GM19351 (cell line): ENCODE measurements at regions not wholly inside any gene's neighbourhood (a gene's known extent, or its start where the extent isn't known, plus 50 kb on each side); places are given as distances from the start of the nearest gene placed in this dataset.
"Not testable (repeated sequence)": the region's sequence is repeated elsewhere in the genome, so short reads cannot be mapped to it uniquely, and the experiment has no call there.

Experiments used
- ATAC-seq: cut with Tn5 transposase; IDR thresholded peaks from one replicate; pipeline ENCODE4 v1.9.1; 2021; ENCODE audit warnings: mild to moderate bottlenecking, moderate library complexity; ENCODE audit not compliant: unreplicated experiment

DNA sequence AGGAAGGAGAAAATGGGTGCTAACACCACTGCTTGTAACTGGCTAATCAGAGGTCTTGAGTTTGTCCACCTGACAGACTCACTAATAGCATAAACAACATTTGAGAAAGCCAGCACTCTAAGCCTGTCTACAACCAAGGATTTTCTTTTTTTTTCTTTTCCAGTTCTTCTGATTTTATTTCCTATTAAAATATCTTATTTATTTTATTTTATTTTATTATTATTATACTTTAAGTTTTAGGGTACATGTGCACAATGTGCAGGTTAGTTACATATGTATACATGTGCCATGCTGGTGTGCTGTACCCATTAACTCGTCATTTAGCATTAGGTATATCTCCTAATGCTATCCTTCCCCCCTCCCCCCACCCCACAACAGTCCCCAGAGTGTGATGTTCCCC, 888.6 kb upstream of the ARRDC3 start:
- not testable (repeated sequence) for ATAC-seq

DNA sequence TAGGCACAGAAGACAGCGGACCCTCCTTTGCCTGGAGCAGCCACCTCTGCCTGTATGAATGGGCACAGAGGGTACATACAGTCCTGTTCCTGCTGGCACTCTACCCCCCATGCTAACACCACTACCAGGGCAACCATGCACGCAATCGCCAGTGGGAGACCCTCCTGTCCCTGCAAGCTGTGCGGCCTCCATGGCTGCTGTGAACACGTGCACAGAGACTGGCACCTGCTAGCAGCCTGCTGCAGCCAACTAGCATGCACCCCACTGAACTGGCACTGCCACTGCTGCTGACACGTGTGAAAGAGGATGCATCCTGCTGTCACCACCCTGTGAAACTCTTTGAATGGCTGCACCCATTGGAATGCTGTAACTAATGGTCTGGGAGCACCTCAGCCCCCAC, 885.2 kb upstream of the ARRDC3 start:
- ATAC-seq = no peak

DNA sequence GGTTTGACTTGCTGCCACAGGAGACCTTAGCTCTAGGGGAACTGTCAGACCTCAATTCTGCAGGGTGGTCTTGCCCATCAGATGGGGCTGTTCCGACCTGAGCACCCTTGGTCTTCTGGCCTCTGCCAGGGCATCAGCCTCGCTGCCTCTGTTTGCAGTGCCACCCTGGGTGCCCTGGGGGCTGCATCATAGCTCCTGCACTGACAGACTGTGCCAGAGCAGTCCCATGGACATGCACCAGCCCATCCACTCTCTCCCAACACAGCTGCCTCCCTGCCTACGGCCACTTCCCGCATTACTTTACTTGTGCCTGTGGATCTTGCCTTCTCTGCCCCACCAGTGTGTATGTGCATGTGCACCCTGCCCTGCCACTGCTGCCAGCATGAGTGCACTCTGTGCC, 884.7 kb upstream of the ARRDC3 start:
- no peak for ATAC-seq

DNA sequence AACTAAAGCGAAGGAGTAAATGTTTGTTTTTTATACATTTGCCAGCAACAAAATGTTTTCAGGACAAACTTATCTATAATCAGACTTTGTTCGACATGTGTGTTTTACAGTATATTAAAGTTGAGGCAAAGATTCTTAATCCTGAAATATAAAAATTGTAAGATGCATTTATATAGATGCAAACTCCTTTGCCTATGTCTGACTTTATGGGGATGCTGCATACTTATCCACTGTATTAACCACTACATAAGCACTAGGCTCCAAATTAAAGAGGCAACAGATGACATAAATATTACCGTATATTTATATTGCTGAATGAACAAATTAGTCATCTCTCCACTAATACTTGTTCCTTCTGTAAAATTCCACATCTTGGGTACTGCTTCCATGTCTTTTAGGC, 882.7 kb upstream of the ARRDC3 start:
- ATAC-seq = no peak

GRCh38 chr5:92255605-92256004, 872.5 kb upstream of the ARRDC3 start:
- ATAC-seq = not testable (repeated sequence)

- ATAC-seq = no peak
Observed at GRCh38 chr5:92248518-92248917, 865.4 kb upstream of the ARRDC3 start.

DNA sequence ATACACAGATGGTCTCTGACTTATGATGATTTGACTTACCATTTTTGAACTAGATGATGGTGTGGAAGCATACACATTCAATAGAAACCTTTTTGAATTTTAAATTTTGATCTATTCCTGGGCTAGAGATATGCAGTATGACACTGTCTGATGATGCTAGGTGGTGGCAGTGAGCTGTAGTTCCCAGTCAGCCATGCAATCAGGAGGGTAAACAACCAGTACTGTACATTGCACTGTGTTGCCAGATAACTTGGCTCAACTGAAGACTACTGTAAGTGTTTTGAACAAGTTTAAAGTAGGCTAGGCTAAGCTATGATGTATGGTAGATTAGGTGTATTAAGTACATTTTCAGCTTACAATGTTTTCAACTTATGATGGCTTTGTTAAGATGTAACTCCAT, 859.1 kb upstream of the ARRDC3 start:
- ATAC-seq = no peak

- ATAC-seq = no peak
Observed at GRCh38 chr5:92237896-92238295, 854.8 kb upstream of the ARRDC3 start.

DNA sequence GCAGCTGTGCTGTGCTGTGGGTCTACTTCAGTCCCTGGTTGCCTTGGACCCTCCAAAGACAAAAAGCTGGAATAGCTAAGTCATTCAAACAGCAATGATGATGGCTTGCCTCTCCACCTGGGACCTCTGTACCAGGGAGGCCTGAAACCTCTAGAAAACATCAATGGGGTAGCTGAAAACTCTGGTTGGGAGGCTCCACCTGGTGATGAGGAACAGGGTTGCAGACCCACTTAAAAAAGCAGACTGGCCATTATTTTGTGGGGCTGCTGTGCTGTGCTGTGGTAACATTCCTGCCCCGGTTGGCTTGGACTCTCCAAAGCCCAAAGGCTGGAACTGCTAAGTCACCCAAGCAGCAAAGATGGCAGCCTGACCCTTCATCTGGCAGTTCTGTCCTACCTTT, 839.3 kb upstream of the ARRDC3 start:
- ATAC-seq = no peak

DNA sequence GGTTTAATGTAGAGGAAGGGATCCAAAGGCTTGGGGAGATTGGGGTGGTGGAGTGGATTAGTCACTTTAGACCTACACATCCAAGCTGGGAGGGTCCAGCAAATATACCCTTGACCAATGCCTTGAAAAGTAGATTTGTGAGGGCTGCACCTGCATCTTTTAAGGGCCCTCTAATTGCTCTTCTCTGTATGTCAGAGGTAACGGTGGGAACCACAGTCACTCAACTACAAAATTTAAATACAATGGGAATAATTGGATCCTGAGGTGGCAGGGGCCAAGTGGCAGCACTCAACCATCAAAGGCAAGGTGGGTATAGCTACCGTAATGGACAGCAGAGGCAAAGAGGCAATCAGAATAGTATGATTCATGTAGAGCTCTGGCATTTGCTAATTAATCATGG, 833.7 kb upstream of the ARRDC3 start:
- ATAC-seq = not testable (repeated sequence)

DNA sequence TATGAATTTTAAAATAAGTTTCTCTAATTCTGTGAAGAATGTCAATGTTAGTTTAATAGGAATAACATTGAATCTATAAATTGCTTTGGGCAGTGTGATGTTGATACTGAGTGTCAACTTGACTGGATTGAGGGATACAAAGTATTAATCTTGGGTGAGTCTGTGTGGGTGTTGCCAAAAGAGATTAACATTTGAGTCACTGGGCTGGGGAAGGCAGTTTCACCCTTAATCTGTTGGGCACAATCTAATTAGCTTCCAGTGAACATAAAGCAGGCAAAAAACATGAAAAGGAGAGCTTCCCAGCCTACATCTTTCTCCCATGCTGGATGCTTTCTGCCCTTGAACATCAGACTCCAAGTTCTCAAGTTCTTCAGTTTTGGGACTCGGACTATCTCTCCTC, 832.0 kb upstream of the ARRDC3 start:
- ATAC-seq = no peak

DNA sequence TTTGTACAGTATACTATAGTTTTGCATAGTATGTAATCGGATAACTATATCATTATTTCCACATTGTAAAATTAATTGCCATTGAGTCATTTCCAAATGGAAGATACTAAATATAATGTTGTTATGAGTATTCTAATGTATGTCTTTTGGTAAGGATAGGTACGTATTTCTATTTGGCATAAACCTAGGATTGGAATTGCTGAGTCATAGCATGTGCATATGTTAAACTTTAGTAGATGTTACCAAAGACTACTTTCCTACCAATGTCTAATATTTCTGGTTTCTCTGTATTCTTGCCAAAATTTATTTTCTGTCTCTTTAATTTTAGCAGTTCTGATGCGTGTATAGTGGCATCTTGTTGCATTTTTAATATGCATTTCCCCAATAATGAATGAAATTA, 825.1 kb upstream of the ARRDC3 start:
- ATAC-seq = no peak

- ATAC-seq = no peak
Observed at GRCh38 chr5:92207151-92207550, 824.0 kb upstream of the ARRDC3 start.

DNA sequence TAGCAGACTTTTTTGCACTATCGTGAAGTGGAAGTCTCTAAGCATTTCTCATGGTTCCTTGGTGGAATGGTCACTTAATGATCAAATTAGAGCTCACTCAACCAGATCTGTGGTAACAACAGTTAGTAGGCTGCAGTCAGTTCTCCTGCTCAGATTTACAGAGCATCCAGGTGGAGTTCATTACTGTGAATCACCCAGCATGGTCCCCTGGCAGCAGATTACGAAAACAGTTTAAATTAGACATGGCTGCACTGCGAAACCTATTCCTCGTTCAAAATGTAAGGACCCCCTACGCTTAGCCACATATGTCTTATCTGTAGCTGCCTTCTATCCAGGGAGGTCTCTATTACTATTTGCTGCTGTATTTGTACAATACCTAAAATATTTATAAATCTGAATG, 823.6 kb upstream of the ARRDC3 start:
- no peak for ATAC-seq

DNA sequence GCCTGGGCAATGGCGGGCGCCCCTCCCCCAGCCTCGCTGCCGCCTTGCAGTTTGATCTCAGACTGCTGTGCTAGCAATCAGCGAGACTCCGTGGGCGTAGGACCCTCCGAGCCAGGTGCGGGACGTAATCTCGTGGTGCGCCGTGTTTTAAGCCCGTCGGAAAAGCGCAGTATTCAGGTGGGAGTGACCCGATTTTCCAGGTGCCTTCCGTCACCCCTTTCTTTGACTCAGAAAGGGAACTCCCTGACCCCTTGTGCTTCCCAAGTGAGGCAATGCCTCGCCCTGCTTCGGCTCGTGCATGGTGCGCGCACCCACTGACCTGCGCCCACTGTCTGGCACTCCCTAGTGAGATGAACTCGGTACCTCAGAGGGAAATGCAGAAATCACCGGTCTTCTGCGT, 815.9 kb upstream of the ARRDC3 start:
- not testable (repeated sequence) for ATAC-seq

GRCh38 chr5:92181656-92182055, 798.5 kb upstream of the ARRDC3 start:
- ATAC-seq = no peak

GRCh38 chr5:92180391-92180790, 797.3 kb upstream of the ARRDC3 start:
- ATAC-seq = no peak

DNA sequence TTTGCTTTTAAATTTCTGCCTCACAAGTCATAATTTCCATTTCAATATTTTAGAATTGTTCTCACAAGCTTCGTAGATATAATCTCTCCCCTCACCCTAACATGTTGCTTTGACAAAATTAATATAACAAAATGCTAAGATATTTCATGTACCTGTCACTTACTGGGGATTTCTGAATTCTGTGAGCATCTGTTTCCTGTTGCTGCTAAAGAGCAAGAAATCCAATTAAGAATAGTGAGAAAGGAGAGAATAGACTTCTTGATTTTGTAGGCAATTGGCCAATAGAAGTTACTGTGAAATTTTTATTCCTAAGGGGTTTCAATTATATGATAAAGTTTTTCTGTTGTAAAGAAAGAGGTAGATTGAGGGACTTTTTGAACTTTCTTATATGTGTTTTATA, 796.5 kb upstream of the ARRDC3 start:
- no peak for ATAC-seq

- ATAC-seq = no peak
Observed at GRCh38 chr5:92177926-92178487, 794.9 kb upstream of the ARRDC3 start.

DNA sequence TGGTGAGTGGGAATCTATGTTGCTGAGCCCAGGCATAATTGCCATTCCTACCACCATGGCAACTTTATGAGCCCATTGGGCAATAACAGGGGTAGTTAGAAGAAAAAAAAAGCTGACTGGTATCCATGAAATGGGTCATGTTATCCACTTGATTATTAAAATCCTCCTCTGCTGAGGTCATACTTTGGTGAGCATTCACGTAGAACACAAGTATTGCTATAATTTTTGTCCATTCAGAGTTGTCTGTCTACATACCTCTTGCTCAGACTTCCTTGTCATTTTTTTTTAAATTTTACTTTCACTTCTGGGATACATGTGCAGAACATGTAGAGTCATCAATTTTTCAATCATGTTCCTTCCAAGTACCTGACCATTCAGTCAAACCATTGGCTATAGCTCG, 780.8 kb upstream of the ARRDC3 start:
- ATAC-seq = no peak

DNA sequence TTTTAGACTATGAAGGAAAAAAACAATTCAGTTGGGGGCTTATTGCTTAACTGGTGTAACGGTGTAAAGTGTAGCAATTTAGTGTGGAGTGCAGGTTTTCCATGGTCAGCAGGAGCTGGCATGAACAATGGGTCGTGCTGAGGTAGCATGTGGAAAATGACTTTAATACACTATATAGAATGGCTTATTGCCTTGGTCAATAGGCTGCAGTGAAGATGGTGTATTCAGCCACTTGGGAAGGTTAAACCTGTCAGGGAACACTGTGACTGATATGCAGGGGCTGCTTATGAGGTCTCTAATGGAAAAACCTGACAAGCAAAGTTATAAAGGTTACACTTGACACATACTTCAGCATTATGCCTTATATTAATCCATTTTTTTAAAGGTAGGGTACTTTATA, 764.7 kb upstream of the ARRDC3 start:
- no peak for ATAC-seq

- ATAC-seq = no peak
Observed at GRCh38 chr5:92147266-92147665, 764.1 kb upstream of the ARRDC3 start.

- no peak for ATAC-seq
Observed at GRCh38 chr5:92145852-92146251, 762.7 kb upstream of the ARRDC3 start.

- no peak for ATAC-seq
Observed at GRCh38 chr5:92144824-92145223, 761.7 kb upstream of the ARRDC3 start.
